SK-MEL-5 (cell line): ENCODE measurements at regions not wholly inside any gene's neighbourhood (a gene's known extent, or its start where the extent isn't known, plus 50 kb on each side); places are given as distances from the start of the nearest gene placed in this dataset.

Source experiments
- DNase-seq: peaks from one replicate; pipeline ENCODE4 v3.0.0-alpha.2; 2016; ENCODE audit warnings: low read depth, low spot score
- in situ Hi-C: cut with HindIII; loops from 2 replicates; pipeline ENCODE4 v1.10.0; 2016; ENCODE audit warnings: low sequenced_read_pairs, high pct_unique_total_duplicates, low pct_unique_long_range_greater_than_20kb

- in situ Hi-C loops: no loop called here
- peak; percentile 83 for DNase-seq
Observed at GRCh38 chr14:86022031-86022629, 492.2 kb downstream of the FLRT2 start.

GRCh38 chr14:86020841-86021240 lies 490.9 kb downstream of the FLRT2 start:
- no peak for DNase-seq
- in situ Hi-C loops: no loop called here

DNA sequence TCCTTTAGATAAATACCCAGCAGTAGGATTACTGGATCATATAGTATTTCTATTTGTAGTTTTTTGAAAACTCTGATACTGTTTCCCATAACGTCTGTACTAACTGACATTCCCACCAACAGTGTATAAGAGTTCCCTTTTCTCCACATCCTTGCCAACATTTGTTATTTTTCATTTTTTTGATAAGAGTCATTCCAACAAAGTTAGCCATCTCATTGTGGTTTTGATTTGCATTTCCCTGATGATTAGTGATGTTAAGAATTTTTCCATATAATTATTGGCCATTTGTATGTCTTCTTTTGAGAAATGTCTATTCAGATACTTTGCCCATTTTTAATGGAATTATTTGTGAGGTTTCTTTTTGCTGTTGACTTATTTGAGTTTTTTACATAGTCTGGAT lies 486.0 kb downstream of the FLRT2 start:
- in situ Hi-C loops: no loop called here
- DNase-seq: no peak

GRCh38 chr14:86015511-86015910 lies 485.6 kb downstream of the FLRT2 start:
- no peak for DNase-seq

GRCh38 chr14:86013641-86014040 lies 483.7 kb downstream of the FLRT2 start:
- in situ Hi-C loops: no loop called here
- DNase-seq: no peak

More at GRCh38 chr14:86015511-86015910, 485.6 kb downstream of the FLRT2 start:
- in situ Hi-C loops: no loop called here

DNA sequence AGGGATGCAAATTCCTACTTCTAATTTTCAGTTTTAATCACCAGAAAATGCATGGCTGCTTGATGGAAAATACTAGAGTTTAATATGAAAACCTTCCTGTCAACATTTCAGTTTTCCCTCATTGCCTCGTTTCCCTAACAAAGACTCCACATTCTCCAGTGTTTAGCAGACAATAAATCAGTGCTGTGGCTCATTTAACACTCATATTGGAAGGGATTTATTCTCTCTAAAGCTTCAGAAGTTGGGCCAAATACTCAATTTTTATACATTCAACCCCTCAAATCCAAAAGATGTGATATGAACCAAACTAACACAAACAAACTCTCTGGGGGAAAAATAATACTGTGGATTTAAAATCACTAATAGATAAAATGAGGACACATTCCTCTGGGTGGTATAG lies 482.5 kb downstream of the FLRT2 start:
- in situ Hi-C loops: no loop called here
- no peak for DNase-seq

DNA sequence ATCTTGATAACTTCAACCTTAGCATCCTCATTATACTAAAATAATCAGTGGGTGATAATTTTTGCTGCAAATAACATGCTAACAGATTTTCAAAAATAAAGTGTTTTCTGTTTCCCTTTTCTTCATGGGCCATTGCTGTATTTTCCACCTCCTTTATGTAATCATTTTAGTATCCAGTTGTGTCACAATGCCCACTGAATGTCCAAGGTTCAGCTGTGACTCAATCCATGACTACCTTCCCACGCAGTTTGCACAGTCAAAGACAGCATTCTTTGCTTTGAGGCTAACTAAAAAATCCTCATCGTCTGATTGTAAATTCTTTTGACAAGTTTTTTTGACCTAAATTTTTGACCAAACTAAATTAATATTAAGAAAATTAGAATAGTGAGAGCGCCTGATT lies 474.1 kb downstream of the FLRT2 start:
- DNase-seq: peak; percentile 9

DNA sequence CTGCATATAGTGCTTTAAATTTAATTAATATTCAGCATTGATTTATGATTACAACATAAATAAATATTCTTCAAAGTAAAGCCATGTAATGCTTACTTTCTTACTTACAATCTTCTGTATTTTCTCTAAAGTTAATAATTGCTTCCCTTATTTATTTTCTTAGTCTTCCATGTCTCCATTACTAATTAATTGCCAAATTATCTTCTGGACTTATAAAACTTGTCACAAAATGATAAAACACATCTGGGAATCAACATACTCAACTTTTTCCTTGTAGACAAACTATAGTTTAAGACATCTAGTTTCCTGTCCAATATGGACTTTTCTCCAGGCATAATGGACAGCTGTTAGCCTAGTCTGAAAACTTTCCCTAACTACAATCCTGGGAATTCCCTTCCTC lies 466.6 kb downstream of the FLRT2 start:
- in situ Hi-C loops: no loop called here
- no peak for DNase-seq

More for the DNA sequence above, 474.1 kb downstream of the FLRT2 start:
- in situ Hi-C loops: no loop called here

GRCh38 chr14:85991156-85991555 lies 461.2 kb downstream of the FLRT2 start:
- DNase-seq: no peak
- in situ Hi-C loops: no loop called here

DNA sequence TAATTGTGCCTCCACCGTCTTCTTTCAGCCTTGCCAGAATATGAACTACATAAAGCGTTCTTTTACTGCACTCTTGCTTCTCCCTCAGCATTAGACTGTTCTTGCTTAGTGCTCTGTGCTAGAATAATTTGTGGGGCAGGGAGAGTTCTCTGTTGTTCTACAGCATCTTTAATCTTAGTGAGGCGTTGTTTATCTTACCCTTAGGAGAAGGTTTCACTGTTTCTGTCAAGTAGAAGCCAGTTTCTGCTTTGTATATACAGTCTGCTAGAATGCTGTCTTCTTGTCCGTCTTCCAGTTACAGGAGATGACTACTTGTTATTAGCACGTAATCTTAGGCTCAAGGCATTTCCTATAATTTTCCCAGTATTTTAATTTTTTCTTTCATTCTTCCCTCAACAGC lies 458.0 kb downstream of the FLRT2 start:
- DNase-seq: no peak
- in situ Hi-C loops: no loop called here

- in situ Hi-C loops: no loop called here
Observed at GRCh38 chr14:85987292-85987691, 457.3 kb downstream of the FLRT2 start.

DNA sequence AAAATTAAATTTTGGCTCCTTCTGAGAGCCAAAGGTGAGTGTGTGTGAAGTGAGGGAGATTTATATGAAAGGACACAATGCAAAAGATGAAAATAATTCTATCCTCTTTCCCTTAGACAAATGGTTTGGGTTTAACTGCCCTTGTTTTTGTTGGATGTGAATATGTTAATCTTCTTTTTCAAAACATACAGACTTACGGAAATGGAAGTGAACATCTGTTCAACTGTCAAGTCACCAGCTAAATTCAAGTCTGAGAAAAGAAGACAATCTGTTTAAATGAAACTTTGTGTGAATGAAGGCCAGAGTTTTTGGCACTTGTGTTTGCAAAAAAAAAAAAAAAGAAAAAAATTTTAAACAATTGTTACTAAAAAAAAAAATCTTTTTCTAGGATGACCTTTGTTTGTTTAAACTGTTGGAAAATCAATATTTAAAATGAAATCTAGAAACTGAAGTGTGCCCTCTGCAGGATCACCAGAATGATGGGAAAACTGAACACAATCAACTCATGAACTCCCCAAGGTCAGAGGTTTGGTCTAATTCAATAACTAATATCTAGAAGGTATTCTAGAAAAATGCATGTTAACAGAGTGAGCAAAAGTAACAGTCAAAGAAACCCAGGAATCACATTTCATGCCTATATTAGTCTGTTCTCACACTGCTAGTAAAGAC lies 448.8 kb downstream of the FLRT2 start:
- in situ Hi-C loops: no loop called here
- peak; percentile 16 for DNase-seq

More at GRCh38 chr14:85987292-85987691, 457.3 kb downstream of the FLRT2 start:
- no peak for DNase-seq

DNA sequence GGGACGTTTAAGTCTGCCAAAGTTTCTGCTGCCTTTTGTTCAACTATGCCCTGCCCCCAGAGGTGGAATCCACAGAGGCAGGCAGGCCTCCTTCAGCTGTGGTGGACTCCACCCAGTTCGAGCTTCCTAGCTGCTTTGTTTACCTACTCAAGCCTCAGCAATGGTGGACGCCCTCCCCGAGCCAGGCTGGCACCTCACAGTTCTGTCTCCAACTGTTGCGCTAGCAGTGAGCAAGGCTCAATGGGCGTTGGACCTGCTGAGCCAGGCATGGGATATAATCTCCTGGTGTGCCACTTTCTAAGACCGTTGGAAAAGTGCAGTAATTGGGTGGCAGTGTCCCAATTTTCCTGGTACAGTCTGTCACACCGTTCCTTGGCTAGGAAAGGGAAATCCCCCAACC lies 444.7 kb downstream of the FLRT2 start:
- in situ Hi-C loops: no loop called here
- DNase-seq: no peak

- in situ Hi-C loops: no loop called here
- DNase-seq: peak; percentile 56
Observed at GRCh38 chr14:85963486-85963885, 433.5 kb downstream of the FLRT2 start.

GRCh38 chr14:85960756-85961155 lies 430.8 kb downstream of the FLRT2 start:
- in situ Hi-C loops: no loop called here
- DNase-seq: no peak

DNA sequence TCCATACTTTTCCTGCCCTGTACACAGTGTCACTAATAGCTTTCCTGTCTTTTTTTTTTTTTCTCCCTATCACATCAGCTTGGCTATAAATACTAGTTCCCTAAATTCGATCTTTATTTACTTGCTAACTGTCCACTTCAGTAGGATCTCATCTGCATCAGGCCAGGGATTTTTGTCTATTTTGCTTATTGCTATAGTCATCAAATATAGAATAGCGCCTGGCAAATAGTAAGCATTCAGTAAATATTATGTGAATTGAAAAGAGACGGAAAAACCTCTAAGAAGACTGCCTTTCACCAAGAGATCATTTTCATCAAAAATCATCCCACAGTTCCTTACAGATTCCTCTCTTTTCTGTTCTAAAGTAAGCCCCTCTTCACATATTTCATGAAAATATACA lies 429.1 kb downstream of the FLRT2 start:
- no peak for DNase-seq
- in situ Hi-C loops: no loop called here

DNA sequence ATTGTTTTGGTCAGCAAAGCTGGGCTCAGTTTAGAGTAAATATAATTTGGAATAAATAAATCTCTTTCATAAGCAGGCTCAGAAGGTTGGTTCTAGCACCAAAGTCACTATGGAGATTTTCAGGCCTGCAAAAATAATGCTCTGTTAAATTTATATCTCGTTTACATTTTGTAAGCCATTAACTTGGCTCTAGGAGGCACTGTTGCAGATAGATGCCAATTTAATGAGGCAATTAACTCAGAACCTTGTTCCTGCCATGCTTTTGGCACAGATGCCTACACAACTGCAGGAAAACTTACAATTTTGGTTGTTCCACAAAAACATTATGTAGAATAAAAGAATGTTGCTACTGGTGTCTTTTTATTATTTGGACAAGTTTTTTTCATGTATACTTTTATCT lies 428.1 kb downstream of the FLRT2 start:
- in situ Hi-C loops: no loop called here
- DNase-seq: peak; percentile 5

DNA sequence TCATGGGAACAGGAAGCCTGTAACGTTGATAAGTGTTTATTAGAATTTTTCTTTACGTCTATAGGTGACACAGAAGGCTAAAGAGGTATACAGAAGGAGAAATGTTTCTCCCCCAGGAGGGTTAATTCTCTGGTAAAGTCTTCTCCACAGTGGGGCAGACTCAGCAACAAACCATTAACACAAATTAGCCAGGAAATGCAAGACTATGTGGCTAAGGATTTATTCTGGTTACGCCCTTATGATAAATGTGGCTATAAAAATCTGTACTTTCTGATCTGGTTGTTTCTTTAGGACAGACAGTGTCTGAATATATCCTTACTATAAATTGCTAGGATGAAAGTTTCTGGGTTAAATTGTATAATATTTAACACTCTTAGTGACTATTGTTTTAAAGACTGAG lies 423.3 kb downstream of the FLRT2 start:
- no peak for DNase-seq
- in situ Hi-C loops: no loop called here

- no peak for DNase-seq
- in situ Hi-C loops: no loop called here
Observed at GRCh38 chr14:85948153-85948552, 418.2 kb downstream of the FLRT2 start.
